Transverse colon (tissue), 4 donors: ENCODE measurements at regions not wholly inside any gene's neighbourhood (a gene's known extent, or its start where the extent isn't known, plus 50 kb on each side); places are given as distances from the start of the nearest gene placed in this dataset.
"Not testable (repeated sequence)": the region's sequence is repeated elsewhere in the genome, so short reads cannot be mapped to it uniquely, and the experiment has no call there.

Experiments used
- DNase-seq: peaks from one replicate; pipeline ENCODE4 v3.0.0-alpha.2; 2019
- H3K27ac ChIP-seq, 4 donors: fragments of 200-600 bp; sonication (generic); 2 replicates each; pipeline ENCODE4 v1.5.1; 2016 to 2018; ENCODE audit warnings: inconsistent platforms in 4 of 4
- H3K27me3 ChIP-seq: fragments of 200-600 bp; sonication (generic); 2 replicates; pipeline ENCODE4 v1.5.1; 2017; ENCODE audit warnings: inconsistent platforms
- H3K36me3 ChIP-seq, 4 donors: fragments of 200-600 bp; sonication (generic); 2 replicates each; pipeline ENCODE4 v1.5.1; 2017 to 2019; ENCODE audit warnings: inconsistent platforms in 4 of 4
- H3K4me1 ChIP-seq, 4 donors: fragments of 200-600 bp; sonication (generic); 2 replicates each; pipeline ENCODE4 v1.5.1; 2017 to 2020; ENCODE audit warnings: inconsistent platforms in 4 of 4
- H3K4me3 ChIP-seq, 4 donors: fragments of 200-600 bp; sonication (generic); 1 replicate in 1 of 4; 2 replicates in 3 of 4; pipeline versions ENCODE4 v1.5.1 to v1.6.1; 2017 to 2019; ENCODE audit warnings: inconsistent platforms in 4 of 4
- H3K9me3 ChIP-seq, 2 donors: fragments of 200-600 bp; sonication (generic); 2 replicates each; pipeline ENCODE4 v1.5.1; 2017 to 2019; ENCODE audit warnings: inconsistent platforms in 2 of 2
- CTCF ChIP-seq, 5 experiments: fragments of 200-600 bp in 3 of 5; fragments of 450-650 bp in 2 of 5; sonication (generic) in 3 of 5; IDR thresholded peaks; 1 replicate in 2 of 5; 2 replicates in 3 of 5; pipeline ENCODE4 v1.5.1; 2016 to 2017; ENCODE audit warnings: antibody characterized with exemption in 5 of 5, inconsistent platforms in 3 of 5, mild to moderate bottlenecking in 2 of 5, moderate library complexity in 1 of 5
- EP300 ChIP-seq: sonication (generic); formaldehyde crosslinking; IDR thresholded peaks from one replicate; pipeline ENCODE4 v1.6.1; 2017; ENCODE audit warnings: antibody characterized with exemption, low read depth
- POLR2A ChIP-seq: fragments of 450-650 bp; IDR thresholded peaks from one replicate; pipeline ENCODE4 v1.6.1; 2016; ENCODE audit warnings: antibody characterized with exemption, mild to moderate bottlenecking, moderate library complexity
- POLR2AphosphoS5 ChIP-seq, 3 donors: sonication (generic); formaldehyde crosslinking; IDR thresholded peaks; one replicate each; pipeline ENCODE4 v1.6.1; 2016; ENCODE audit warnings: antibody characterized with exemption in 3 of 3
- WGBS, 2 donors: methylation state at CpG; one replicate each; pipeline ENCODE4 v1.1.5; 2018; ENCODE audit warnings: low coverage in 1 of 2; 5-methylcytosine and 5-hydroxymethylcytosine counted together
- in situ Hi-C, 4 donors: fragments of 200-750 bp; cut with MboI; loops; one replicate each; pipeline versions ENCODE4 v1.15.0 to v1.15.1; 2017; ENCODE audit warnings: low sequenced_read_pairs in 3 of 4, low pct_ligation_motif_present in 1 of 4, low pct_unique_long_range_greater_than_20kb in 1 of 4
- intact Hi-C: fragments of 100-400 bp; cut with DNase I; formaldehyde crosslinking; loops from one replicate; pipeline ENCODE4 v1.15.1; 2023; ENCODE audit warnings: low total_unique reads

GRCh38 chr14:28831126-28831525, 64.5 kb downstream of the FOXG1 start:
- Histone ChIP-seq H3K27ac (no peak overlapping the region), H3K9me3 (no peaks in the 10 kb centered on the region), H3K4me1 (no peaks in the 10 kb centered on the region), H3K27me3 (no peaks in the 10 kb centered on the region), H3K36me3 (no peaks in the 10 kb centered on the region), H3K4me3 (no peak overlapping the region)
- DNase-seq = no peak
- TF ChIP-seq EP300 = no peak
- intact Hi-C loops (no loop called here), in situ Hi-C loops (no loop called here)
- WGBS, 2 donors = 29 to 47% methylated on average over 2 to 3 of the region's 3 CpGs

GRCh38 chr14:28842569-28842968, 76.0 kb downstream of the FOXG1 start:
- H3K4me3 ChIP-seq, in situ Hi-C loops, DNase-seq, H3K27ac ChIP-seq, H3K4me1 ChIP-seq, H3K27me3 ChIP-seq, H3K9me3 ChIP-seq, intact Hi-C loops, H3K36me3 ChIP-seq: not testable (repeated sequence)
- 81% methylated on average over 5 of the region's 5 CpGs; no CpG with 5 or more reads in 1 of the 2 donors for WGBS, 2 donors

GRCh38 chr14:28867571-28867970, 101.0 kb downstream of the FOXG1 start:
- DNase-seq = no peak
- intact Hi-C loops = no loop called here
- TF ChIP-seq POLR2A (no peak), POLR2AphosphoS5 (IDR thresholded peaks at IDR 0.05) (no peak), CTCF (IDR thresholded peaks at IDR 0.05) (no peak), EP300 (no peak)
- in situ Hi-C loops = no loop called here
- no peak overlapping the region for H3K27ac ChIP-seq
- H3K9me3 ChIP-seq = no peaks in the 10 kb centered on the region
- H3K36me3 ChIP-seq = no peaks in the 10 kb centered on the region
- no peak overlapping the region for H3K4me3 ChIP-seq
- no peaks in the 10 kb centered on the region for H3K27me3 ChIP-seq
- no peaks in the 10 kb centered on the region for H3K4me1 ChIP-seq
- 73 to 78% methylated on average over 2 of the region's 2 CpGs for WGBS, 2 donors

- in situ Hi-C loops (no loop called here), intact Hi-C loops (no loop called here)
- Histone ChIP-seq H3K27me3 (no peaks in the 10 kb centered on the region), H3K36me3 (no peaks in the 10 kb centered on the region), H3K27ac (no peak overlapping the region), H3K9me3 (no peaks in the 10 kb centered on the region), H3K4me3 (no peak overlapping the region), H3K4me1 (no peaks in the 10 kb centered on the region)
- 34 to 58% methylated on average over 2 of the region's 2 CpGs for WGBS, 2 donors
- TF ChIP-seq EP300 (no peak), POLR2A (no peak), POLR2AphosphoS5 (IDR thresholded peaks at IDR 0.05) (no peak), CTCF (IDR thresholded peaks at IDR 0.05) (no peak)
- DNase-seq = no peak
Measured at GRCh38 chr14:28870033-28870564, 103.5 kb downstream of the FOXG1 start.

GRCh38 chr14:28875934-28876571, 109.5 kb downstream of the FOXG1 start:
- no peak overlapping the region for H3K4me3 ChIP-seq
- TF ChIP-seq POLR2AphosphoS5 (IDR thresholded peaks at IDR 0.05) = no peak
- TF ChIP-seq EP300 = no peak
- TF ChIP-seq CTCF (IDR thresholded peaks at IDR 0.05) = no peak
- TF ChIP-seq POLR2A = no peak
- no peaks in the 10 kb centered on the region for H3K4me1 ChIP-seq
- DNase-seq = no peak
- in situ Hi-C loops = no loop called here
- no peaks in the 10 kb centered on the region for H3K9me3 ChIP-seq
- 33 to 52% methylated on average over 3 of the region's 3 CpGs for WGBS, 2 donors
- no peaks in the 10 kb centered on the region for H3K36me3 ChIP-seq
- no peak overlapping the region for H3K27ac ChIP-seq
- H3K27me3 ChIP-seq = no peaks in the 10 kb centered on the region
- intact Hi-C loops = no loop called here
